Osteoblast (primary cell): ENCODE measurements at regions not wholly inside any gene's neighbourhood (a gene's known extent, or its start where the extent isn't known, plus 50 kb on each side); places are given as distances from the start of the nearest gene placed in this dataset.

Experiments used
- DNase-seq: peaks from one replicate; pipeline ENCODE4 v3.0.0; 2011; ENCODE audit warnings: low spot score, mixed read lengths; ENCODE audit not compliant: insufficient read length; ENCODE audit errors: missing footprints
- H2AFZ ChIP-seq: 2 replicates; pipeline ENCODE4 v1.6.0; 2011; ENCODE audit warnings: mild to moderate bottlenecking, low read length
- H3K27ac ChIP-seq: 2 replicates; pipeline ENCODE4 v1.5.1; 2011; ENCODE audit warnings: mild to moderate bottlenecking, low read depth, low read length, moderate library complexity
- H3K27me3 ChIP-seq: 2 replicates; pipeline ENCODE4 v1.6.0; 2012; ENCODE audit warnings: mild to moderate bottlenecking, control low read depth, inconsistent platforms, low read length, moderate library complexity; ENCODE audit not compliant: insufficient read depth
- H3K36me3 ChIP-seq: 2 replicates; pipeline ENCODE4 v1.5.1; 2011; ENCODE audit warnings: mild to moderate bottlenecking, low read length, control low read depth, moderate library complexity; ENCODE audit not compliant: insufficient read depth
- H3K4me1 ChIP-seq: 2 replicates; pipeline ENCODE4 v1.5.1; 2011; ENCODE audit warnings: mild to moderate bottlenecking, low read length, control low read depth, moderate library complexity; ENCODE audit not compliant: insufficient read depth
- H3K4me2 ChIP-seq: 2 replicates; pipeline ENCODE4 v1.6.0; 2011; ENCODE audit warnings: mild to moderate bottlenecking, low read length; ENCODE audit not compliant: insufficient read depth
- H3K4me3 ChIP-seq: fragments of 200-600 bp; sonication (generic); 3 replicates; pipeline ENCODE4 v1.5.1; 2012; ENCODE audit warnings: mild to moderate bottlenecking, low read length, inconsistent platforms; ENCODE audit not compliant: insufficient read depth
- H3K79me2 ChIP-seq: 2 replicates; pipeline ENCODE4 v1.6.0; 2012; ENCODE audit warnings: mild to moderate bottlenecking, low read length, control low read depth, inconsistent platforms; ENCODE audit not compliant: insufficient read depth
- H3K9me3 ChIP-seq: 2 replicates; pipeline ENCODE4 v1.5.1; 2011; ENCODE audit warnings: low read depth, low read length, control low read depth
- H4K20me1 ChIP-seq: 2 replicates; pipeline ENCODE4 v1.6.0; 2012; ENCODE audit warnings: mild to moderate bottlenecking, low read length, control low read depth; ENCODE audit not compliant: insufficient read depth
- CTCF ChIP-seq: IDR thresholded peaks from 2 replicates; pipeline ENCODE4 v1.5.1; 2011; ENCODE audit warnings: mild to moderate bottlenecking, low read depth, low read length, moderate library complexity; ENCODE audit errors: extremely low read depth

GRCh38 chr6:103269581-103269980 lies 1590.1 kb downstream of the HACE1 start:
- Histone ChIP-seq H3K79me2 (no peaks in the 10 kb centered on the region), H3K4me3 (no peak overlapping the region), H3K36me3 (no peaks in the 10 kb centered on the region), H3K4me2 (no peak overlapping the region), H2AFZ (no peak overlapping the region), H4K20me1 (no peaks in the 10 kb centered on the region), H3K9me3 (no peaks in the 10 kb centered on the region), H3K4me1 (no peaks in the 10 kb centered on the region), H3K27ac (no peak overlapping the region), H3K27me3 (no peaks in the 10 kb centered on the region)
- no peak for DNase-seq
- TF ChIP-seq CTCF: no peak

GRCh38 chr6:103268335-103268734 lies 1591.4 kb downstream of the HACE1 start:
- H3K27me3 ChIP-seq: no peaks in the 10 kb centered on the region
- H3K4me3 ChIP-seq: no peak overlapping the region
- no peaks in the 10 kb centered on the region for H3K36me3 ChIP-seq
- no peak overlapping the region for H3K4me2 ChIP-seq
- no peak for TF ChIP-seq CTCF
- H3K79me2 ChIP-seq: no peaks in the 10 kb centered on the region
- no peak for DNase-seq
- H3K27ac ChIP-seq: no peak overlapping the region
- peaks cover 3% of the 10 kb centered on the region for H3K9me3 ChIP-seq
- no peaks in the 10 kb centered on the region for H4K20me1 ChIP-seq
- no peak overlapping the region for H2AFZ ChIP-seq
- H3K4me1 ChIP-seq: no peaks in the 10 kb centered on the region

- Histone ChIP-seq H3K4me1 (no peaks in the 10 kb centered on the region), H3K27me3 (no peaks in the 10 kb centered on the region), H3K9me3 (peaks cover 7% of the 10 kb centered on the region), H4K20me1 (no peaks in the 10 kb centered on the region), H3K4me2 (no peak overlapping the region), H3K36me3 (no peaks in the 10 kb centered on the region), H3K27ac (no peak overlapping the region), H3K79me2 (no peaks in the 10 kb centered on the region), H2AFZ (no peak overlapping the region), H3K4me3 (no peak overlapping the region)
- TF ChIP-seq CTCF: no peak
- DNase-seq: peak; percentile 0
Measured at GRCh38 chr6:103264020-103264419, 1595.7 kb downstream of the HACE1 start.

- Histone ChIP-seq H3K4me1 (no peaks in the 10 kb centered on the region), H3K27ac (no peak overlapping the region), H3K4me3 (no peak overlapping the region), H3K27me3 (no peaks in the 10 kb centered on the region), H3K36me3 (no peaks in the 10 kb centered on the region), H2AFZ (no peak overlapping the region), H3K9me3 (peaks cover 2% of the 10 kb centered on the region), H3K4me2 (no peak overlapping the region), H3K79me2 (no peaks in the 10 kb centered on the region), H4K20me1 (no peaks in the 10 kb centered on the region)
- DNase-seq: no peak
- TF ChIP-seq CTCF: no peak
Measured at GRCh38 chr6:103255132-103255531, 1604.6 kb downstream of the HACE1 start.
